BE2C (cell line): ENCODE measurements at regions not wholly inside any gene's neighbourhood (a gene's known extent, or its start where the extent isn't known, plus 50 kb on each side); places are given as distances from the start of the nearest gene placed in this dataset.

Experiments
- DNase-seq: peaks from one replicate; pipeline ENCODE4 v3.0.0-alpha.2; 2020
- H3K27me3 ChIP-seq: fragments of 250-450 bp; sonication (Bioruptor Pico); 2 replicates; pipeline ENCODE4 v1.5.1; 2020; ENCODE audit warnings: mild to moderate bottlenecking
- H3K36me3 ChIP-seq: fragments of 250-450 bp; sonication (Bioruptor Pico); 2 replicates; pipeline ENCODE4 v1.5.1; 2020; ENCODE audit warnings: mild to moderate bottlenecking
- H3K4me1 ChIP-seq: fragments of 250-450 bp; sonication (Bioruptor Pico); 2 replicates; pipeline ENCODE4 v1.5.1; 2020
- H3K4me3 ChIP-seq: 2 replicates; pipeline ENCODE4 v1.5.1; 2011; ENCODE audit warnings: low read depth, low read length
- H3K9me3 ChIP-seq: fragments of 250-450 bp; sonication (Bioruptor Pico); 2 replicates; pipeline ENCODE4 v1.5.1; 2020
- TF ChIP-seq, protein P1 (sequence below): IDR thresholded peaks from 2 replicates; pipeline ENCODE4 v1.5.1; 2012; ENCODE audit warnings: mild to moderate bottlenecking, low read depth, low read length

DNA sequence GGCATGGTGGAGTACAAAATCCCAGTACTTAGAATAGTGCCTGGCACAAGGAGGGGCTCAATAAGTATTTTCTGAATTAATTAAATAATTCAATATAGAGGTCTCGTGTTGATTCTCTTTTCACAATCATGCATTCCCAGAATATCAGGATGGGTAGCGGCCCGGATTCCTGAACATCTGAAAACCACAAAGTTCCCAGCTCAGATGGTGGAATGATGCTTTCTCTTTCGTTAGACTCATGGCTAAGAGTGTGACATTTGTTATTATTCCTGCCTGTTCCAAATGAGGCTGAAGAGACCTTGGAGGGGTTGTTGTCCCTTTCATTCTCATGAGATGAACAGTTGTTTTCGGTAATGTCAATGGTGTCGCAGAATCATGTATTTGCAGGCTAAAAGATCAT is 95.4 kb upstream of the LIFR start:
- H3K4me3 ChIP-seq = no peak overlapping the region
- no peaks in the 10 kb centered on the region for H3K4me1 ChIP-seq
- no peaks in the 10 kb centered on the region for H3K36me3 ChIP-seq
- TF ChIP-seq, protein P1, sequence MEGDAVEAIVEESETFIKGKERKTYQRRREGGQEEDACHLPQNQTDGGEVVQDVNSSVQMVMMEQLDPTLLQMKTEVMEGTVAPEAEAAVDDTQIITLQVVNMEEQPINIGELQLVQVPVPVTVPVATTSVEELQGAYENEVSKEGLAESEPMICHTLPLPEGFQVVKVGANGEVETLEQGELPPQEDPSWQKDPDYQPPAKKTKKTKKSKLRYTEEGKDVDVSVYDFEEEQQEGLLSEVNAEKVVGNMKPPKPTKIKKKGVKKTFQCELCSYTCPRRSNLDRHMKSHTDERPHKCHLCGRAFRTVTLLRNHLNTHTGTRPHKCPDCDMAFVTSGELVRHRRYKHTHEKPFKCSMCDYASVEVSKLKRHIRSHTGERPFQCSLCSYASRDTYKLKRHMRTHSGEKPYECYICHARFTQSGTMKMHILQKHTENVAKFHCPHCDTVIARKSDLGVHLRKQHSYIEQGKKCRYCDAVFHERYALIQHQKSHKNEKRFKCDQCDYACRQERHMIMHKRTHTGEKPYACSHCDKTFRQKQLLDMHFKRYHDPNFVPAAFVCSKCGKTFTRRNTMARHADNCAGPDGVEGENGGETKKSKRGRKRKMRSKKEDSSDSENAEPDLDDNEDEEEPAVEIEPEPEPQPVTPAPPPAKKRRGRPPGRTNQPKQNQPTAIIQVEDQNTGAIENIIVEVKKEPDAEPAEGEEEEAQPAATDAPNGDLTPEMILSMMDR = no peak
- no peaks in the 10 kb centered on the region for H3K9me3 ChIP-seq
- DNase-seq = no peak
- H3K27me3 ChIP-seq = no peaks in the 10 kb centered on the region

DNA sequence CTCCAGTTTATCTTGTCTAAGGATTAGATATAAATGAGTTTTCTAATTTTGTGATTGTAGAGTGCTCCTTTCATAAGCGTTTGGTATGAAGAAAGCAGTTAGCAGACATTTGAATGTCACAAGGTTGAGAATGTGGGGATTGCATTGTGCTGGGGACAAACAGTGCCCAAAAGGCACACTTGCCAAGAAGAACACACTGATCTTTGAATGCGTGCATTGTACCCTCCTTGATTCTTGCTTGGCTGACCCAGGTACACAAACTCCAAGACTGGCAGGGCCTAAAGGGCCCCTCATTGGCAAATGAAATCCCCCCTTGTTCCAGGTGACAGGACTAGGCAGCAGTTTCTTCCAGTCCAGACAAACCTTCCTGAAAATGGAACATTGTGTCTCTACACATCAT is 96.9 kb upstream of the LIFR start:
- H3K27me3 ChIP-seq = no peaks in the 10 kb centered on the region
- H3K4me1 ChIP-seq = no peaks in the 10 kb centered on the region
- no peaks in the 10 kb centered on the region for H3K36me3 ChIP-seq
- no peaks in the 10 kb centered on the region for H3K9me3 ChIP-seq
- H3K4me3 ChIP-seq = no peak overlapping the region
- TF ChIP-seq, protein P1 = no peak
- no peak for DNase-seq

- Histone ChIP-seq H3K4me3 (no peak overlapping the region), H3K4me1 (0 out of 2 replicates have a peak, but pooled peaks cover 1% of the 10 kb centered on the region), H3K36me3 (no peaks in the 10 kb centered on the region), H3K9me3 (no peaks in the 10 kb centered on the region), H3K27me3 (no peaks in the 10 kb centered on the region)
- TF ChIP-seq, protein P1 = no peak
- DNase-seq = no peak
Measured at GRCh38 chr5:38655691-38656090, 99.2 kb upstream of the LIFR start.

GRCh38 chr5:38656568-38656967 is 100.1 kb upstream of the LIFR start:
- Histone ChIP-seq H3K4me3 (no peak overlapping the region), H3K9me3 (no peaks in the 10 kb centered on the region), H3K27me3 (no peaks in the 10 kb centered on the region), H3K4me1 (0 out of 2 replicates have a peak, but pooled peaks cover 2% of the 10 kb centered on the region), H3K36me3 (no peaks in the 10 kb centered on the region)
- no peak for DNase-seq
- TF ChIP-seq, protein P1 = no peak

DNA sequence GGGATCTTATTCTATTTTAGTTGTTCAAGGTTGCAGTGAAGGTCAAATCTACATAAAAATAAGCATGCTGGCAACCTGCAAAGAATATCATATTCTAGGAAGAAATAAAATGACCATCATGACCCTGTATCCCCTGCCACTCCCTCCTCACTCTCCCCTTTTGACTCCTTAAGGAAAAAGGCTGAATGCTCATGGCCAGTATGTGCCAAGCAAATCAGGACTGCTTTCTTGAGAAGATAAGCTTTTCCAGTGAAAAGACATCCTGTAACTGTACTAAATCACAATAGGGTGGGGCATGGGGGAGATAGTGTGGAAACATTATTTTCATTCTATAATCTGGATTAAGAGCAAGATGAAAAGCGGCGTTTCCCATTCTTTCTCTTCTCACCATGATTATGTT is 100.6 kb upstream of the LIFR start:
- TF ChIP-seq, protein P1 = no peak
- no peak overlapping the region for H3K4me3 ChIP-seq
- no peak for DNase-seq
- H3K27me3 ChIP-seq = no peaks in the 10 kb centered on the region
- H3K9me3 ChIP-seq = no peaks in the 10 kb centered on the region
- H3K4me1 ChIP-seq = 0 out of 2 replicates have a peak, but pooled peaks cover 2% of the 10 kb centered on the region
- no peaks in the 10 kb centered on the region for H3K36me3 ChIP-seq

DNA sequence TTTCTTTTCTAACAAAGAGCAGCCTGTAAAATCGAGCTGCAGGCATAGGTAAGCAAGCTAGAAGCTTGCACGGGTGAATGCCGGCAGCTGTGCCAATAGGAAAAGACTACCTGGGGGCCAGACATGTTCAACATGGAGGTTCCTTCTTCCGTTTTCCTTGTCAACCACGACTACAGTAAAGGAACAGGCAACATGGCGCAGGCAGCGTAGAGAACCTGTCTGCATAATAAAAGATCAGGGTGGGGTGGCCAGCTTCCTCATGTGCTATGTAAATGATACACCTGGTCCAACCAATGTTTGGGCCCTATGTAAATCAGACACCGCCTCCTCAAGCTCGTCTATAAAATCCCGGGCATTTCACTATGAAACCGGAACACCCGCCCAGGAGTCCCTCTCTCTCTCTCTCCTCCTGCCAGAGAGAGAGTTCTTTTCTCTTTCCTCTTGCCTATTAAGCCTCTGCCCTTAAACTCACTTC is 103.8 kb upstream of the LIFR start:
- DNase-seq = peak; percentile 91
- Histone ChIP-seq H3K9me3 (no peaks in the 10 kb centered on the region), H3K4me1 (0 out of 2 replicates have a peak, but pooled peaks cover 2% of the 10 kb centered on the region), H3K36me3 (no peaks in the 10 kb centered on the region), H3K27me3 (no peaks in the 10 kb centered on the region), H3K4me3 (peak overlapping the region; percentile 61)
- TF ChIP-seq, protein P1 = no peak
